Endodermal cell (in vitro differentiated cells): ENCODE measurements at regions not wholly inside any gene's neighbourhood (a gene's known extent, or its start where the extent isn't known, plus 50 kb on each side); places are given as distances from the start of the nearest gene placed in this dataset.

Experiments
- DNase-seq: peaks from one replicate; pipeline ENCODE4 v3.0.0-alpha.2; 2017
- H3K27ac ChIP-seq: 2 replicates; pipeline ENCODE4 v1.5.1; 2013; ENCODE audit warnings: mild to moderate bottlenecking, low read depth, low read length, moderate library complexity
- H3K27me3 ChIP-seq: 2 replicates; pipeline ENCODE4 v1.6.1; 2013; ENCODE audit warnings: mild to moderate bottlenecking, low read length, moderate library complexity; ENCODE audit not compliant: insufficient read depth, control insufficient read depth, poor library complexity, severe bottlenecking
- H3K36me3 ChIP-seq: 2 replicates; pipeline ENCODE4 v1.7.0; 2013; ENCODE audit warnings: mild to moderate bottlenecking, low read length, moderate library complexity; ENCODE audit not compliant: control insufficient read depth, insufficient read depth
- H3K4me1 ChIP-seq: one replicate; pipeline ENCODE4 v1.7.0; 2013; ENCODE audit warnings: low read length; ENCODE audit not compliant: control insufficient read depth, insufficient read depth
- H3K4me3 ChIP-seq: 2 replicates; pipeline ENCODE4 v1.5.1; 2013; ENCODE audit warnings: mild to moderate bottlenecking, low read length, moderate library complexity
- H3K9ac ChIP-seq: 2 replicates; pipeline ENCODE4 v1.6.1; 2013; ENCODE audit warnings: mild to moderate bottlenecking, low read length, moderate library complexity; ENCODE audit not compliant: poor library complexity, severe bottlenecking; ENCODE audit errors: extremely low read depth
- H3K9me3 ChIP-seq: 2 replicates; pipeline ENCODE4 v1.6.1; 2013; ENCODE audit warnings: mild to moderate bottlenecking, low read length, moderate library complexity; ENCODE audit not compliant: control insufficient read depth
- H3K27ac Mint-ChIP-seq: 2 replicates; pipeline ENCODE4 v1.8.0; 2020; ENCODE audit warnings: mixed read lengths
- H3K27me3 Mint-ChIP-seq: 2 replicates; pipeline ENCODE4 v1.8.0; 2021; ENCODE audit warnings: mild to moderate bottlenecking, mixed read lengths; ENCODE audit not compliant: insufficient read depth
- H3K36me3 Mint-ChIP-seq: 2 replicates; pipeline ENCODE4 v1.8.0; 2020; ENCODE audit warnings: low read depth, mixed read lengths
- H3K4me1 Mint-ChIP-seq: 2 replicates; pipeline ENCODE4 v1.8.0; 2020; ENCODE audit warnings: mixed read lengths
- H3K4me3 Mint-ChIP-seq: 2 replicates; pipeline ENCODE4 v1.8.0; 2020; ENCODE audit warnings: mild to moderate bottlenecking, moderate library complexity, mixed read lengths
- H3K9me3 Mint-ChIP-seq: 2 replicates; pipeline ENCODE4 v1.8.0; 2020; ENCODE audit warnings: mild to moderate bottlenecking, mixed read lengths
- CTCF ChIP-seq: fragments of 200-600 bp; sonication (generic); conservative IDR thresholded peaks from 2 replicates; pipeline ENCODE4 v1.5.0; 2021; ENCODE audit warnings: antibody characterized with exemption, mild to moderate bottlenecking
- WGBS, 2 experiments: methylation state at CpG; one replicate each; pipeline versions ENCODE4 v1.1.5 to v1.1.7; 2013; ENCODE audit warnings: missing lambda C conversion rate in 2 of 2, mixed read lengths in 1 of 2; ENCODE audit not compliant: insufficient coverage in 1 of 2, insufficient read length in 1 of 2; 5-methylcytosine and 5-hydroxymethylcytosine counted together

- peaks cover 7% of the 10 kb centered on the region for H3K9me3 ChIP-seq
- no peak overlapping the region for H3K4me3 Mint-ChIP-seq
- H3K27ac Mint-ChIP-seq = no peak overlapping the region
Measured at GRCh38 chr2:106646605-106647004, 159.4 kb downstream of the CD8B2 start.

GRCh38 chr2:106649306-106649705 is 162.1 kb downstream of the CD8B2 start:
- Mint-ChIP-seq H3K27me3 (no peaks in the 10 kb centered on the region), H3K4me1 (peaks cover 20% of the 10 kb centered on the region), H3K9me3 (no peaks in the 10 kb centered on the region), H3K4me3 (no peak overlapping the region), H3K27ac (no peak overlapping the region), H3K36me3 (no peaks in the 10 kb centered on the region)
- H3K9me3 ChIP-seq = peaks cover 7% of the 10 kb centered on the region
- DNase-seq = no peak
- no peak overlapping the region for H3K27ac ChIP-seq
- no peak overlapping the region for H3K9ac ChIP-seq
- no peaks in the 10 kb centered on the region for H3K27me3 ChIP-seq
- TF ChIP-seq CTCF = no peak
- no peaks in the 10 kb centered on the region for H3K36me3 ChIP-seq
- 80% methylated on average over 1 of the region's 1 CpG; no CpG with 5 or more reads in 1 of the 2 experiments for WGBS, 2 experiments
- no peak overlapping the region for H3K4me3 ChIP-seq
- peaks cover 9% of the 10 kb centered on the region for H3K4me1 ChIP-seq

More at GRCh38 chr2:106646605-106647004, 159.4 kb downstream of the CD8B2 start:
- Mint-ChIP-seq H3K27me3 (peaks cover 7% of the 10 kb centered on the region), H3K4me1 (peaks cover 23% of the 10 kb centered on the region), H3K9me3 (no peaks in the 10 kb centered on the region), H3K36me3 (no peaks in the 10 kb centered on the region)
- WGBS, 2 experiments = 88 to 98% methylated on average over 2 to 4 of the region's 4 CpGs
- Histone ChIP-seq H3K36me3 (no peaks in the 10 kb centered on the region), H3K27me3 (peaks cover 11% of the 10 kb centered on the region), H3K27ac (no peak overlapping the region), H3K9ac (no peak overlapping the region), H3K4me3 (no peak overlapping the region), H3K4me1 (peaks cover 9% of the 10 kb centered on the region)
- TF ChIP-seq CTCF = no peak
- DNase-seq = no peak

- H3K9me3 Mint-ChIP-seq = peaks cover 9% of the 10 kb centered on the region
- no peaks in the 10 kb centered on the region for H3K36me3 ChIP-seq
- DNase-seq = no peak
- H3K9me3 ChIP-seq = peaks cover 19% of the 10 kb centered on the region
- no peaks in the 10 kb centered on the region for H3K27me3 Mint-ChIP-seq
- no peak for TF ChIP-seq CTCF
- H3K9ac ChIP-seq = no peak overlapping the region
- H3K4me3 Mint-ChIP-seq = no peak overlapping the region
- 91 to 93% methylated on average over 6 of the region's 6 CpGs for WGBS, 2 experiments
- no peak overlapping the region for H3K27ac ChIP-seq
- no peaks in the 10 kb centered on the region for H3K27me3 ChIP-seq
- H3K36me3 Mint-ChIP-seq = no peaks in the 10 kb centered on the region
- no peak overlapping the region for H3K4me3 ChIP-seq
- peaks cover 5% of the 10 kb centered on the region for H3K4me1 Mint-ChIP-seq
- no peak overlapping the region for H3K27ac Mint-ChIP-seq
- no peaks in the 10 kb centered on the region for H3K4me1 ChIP-seq
Measured at GRCh38 chr2:106653465-106653864, 166.3 kb downstream of the CD8B2 start.
